Posterior vena cava (tissue), 2 donors: ENCODE measurements at regions not wholly inside any gene's neighbourhood (a gene's known extent, or its start where the extent isn't known, plus 50 kb on each side); places are given as distances from the start of the nearest gene placed in this dataset.

ENCODE experiments used
- DNase-seq: peaks from one replicate; pipeline ENCODE4 v3.0.0-alpha.2; 2020; ENCODE audit warnings: low spot score
- intact Hi-C, 2 donors: fragments of 100-400 bp; cut with DNase I; formaldehyde crosslinking; loops; one replicate each; pipeline versions ENCODE4 v1.14.1 to v1.14.2; 2022 to 2023
- donor health status: DM: yes; HTN: yes; CAD: no.
- donor health status: DM: yes; HTN: yes; CAD: no.

GRCh38 chr2:108129636-108130035 lies 110.1 kb upstream of the SULT1C3 start:
- intact Hi-C loops: loop anchor here in 1 of 2 donors (2.0 kb wide), 1 partner anchor 27 kb away; no protein-coding TSS in a partner anchor
- no peak for DNase-seq

GRCh38 chr2:108133457-108133856 lies 106.3 kb upstream of the SULT1C3 start:
- intact Hi-C loops: no loop called here
- no peak for DNase-seq

- intact Hi-C loops: no loop called here
- DNase-seq: no peak
Measured at GRCh38 chr2:108139521-108139920, 100.2 kb upstream of the SULT1C3 start.

- intact Hi-C loops: loop anchor here in 1 of 2 donors (5.0 kb wide), 2 partner anchors 368 to 518 kb away; no protein-coding TSS in a partner anchor
Measured at GRCh38 chr2:108145557-108146326, 94.0 kb upstream of the SULT1C3 start.

DNA sequence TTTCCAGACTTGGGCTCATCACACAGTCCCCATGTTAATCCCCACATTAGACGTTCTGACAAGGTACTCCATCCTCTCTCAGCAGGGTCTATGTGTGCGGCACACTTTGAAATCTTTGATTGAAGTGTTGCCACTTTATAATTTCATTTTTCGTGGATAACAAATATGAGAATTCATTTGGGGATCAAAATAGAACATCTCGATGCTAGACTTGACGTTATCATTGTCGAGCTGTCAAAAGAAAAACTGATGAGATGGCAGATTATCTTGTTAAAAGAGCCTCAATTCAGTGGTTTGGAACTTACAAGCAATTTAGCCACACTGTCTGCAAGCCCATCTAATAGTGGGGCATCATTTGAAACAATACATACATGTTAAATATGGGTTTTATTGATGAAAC lies 91.2 kb upstream of the SULT1C3 start:
- intact Hi-C loops: loop anchor here in 1 of 2 donors (5.0 kb wide), 2 partner anchors 371 to 521 kb away; no protein-coding TSS in a partner anchor
- DNase-seq: no peak

More at GRCh38 chr2:108145557-108146326, 94.0 kb upstream of the SULT1C3 start:
- DNase-seq: no peak

- no peak for DNase-seq
- intact Hi-C loops: no loop called here
Measured at GRCh38 chr2:108154366-108155061, 85.3 kb upstream of the SULT1C3 start.

DNA sequence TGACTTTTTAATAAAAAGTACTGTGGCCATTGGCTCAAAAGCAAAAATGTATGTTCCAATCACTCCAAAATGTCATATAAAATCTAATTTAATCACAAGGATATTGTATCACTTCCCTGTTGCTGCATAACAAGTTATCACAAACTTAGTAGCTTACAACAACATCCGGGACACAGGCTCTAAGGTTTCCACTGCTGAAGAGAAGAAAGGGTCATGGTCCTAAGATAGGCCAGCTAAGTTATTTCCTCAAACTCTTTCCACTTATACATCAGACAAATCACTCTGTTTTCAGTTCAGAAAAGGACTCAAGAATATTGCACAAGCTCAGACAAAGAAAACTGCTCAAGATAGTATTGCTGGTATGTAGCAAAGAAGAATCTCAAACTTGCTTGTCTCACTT lies 78.5 kb upstream of the SULT1C3 start:
- intact Hi-C loops: no loop called here
- DNase-seq: no peak

DNA sequence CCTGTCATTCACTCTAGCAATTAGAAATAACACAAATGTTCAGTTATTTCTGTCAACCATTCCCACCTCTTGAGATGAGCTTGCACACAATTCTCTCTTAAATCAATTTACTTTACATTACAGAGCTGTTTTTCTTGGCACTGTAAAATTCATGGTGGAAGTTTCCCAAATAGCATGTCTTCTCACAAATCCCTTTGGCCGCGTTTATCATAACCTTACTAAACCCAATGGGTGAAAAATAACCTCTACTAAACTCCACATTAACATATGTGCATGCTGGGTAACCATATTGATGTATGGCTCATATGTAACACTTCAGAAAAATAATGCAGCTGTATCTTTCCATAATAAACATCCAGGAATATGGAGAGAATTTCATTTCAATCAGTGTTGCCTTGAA lies 75.5 kb upstream of the SULT1C3 start:
- DNase-seq: no peak
- intact Hi-C loops: no loop called here

- intact Hi-C loops: no loop called here
- DNase-seq: no peak
Measured at GRCh38 chr2:108165729-108166128, 74.0 kb upstream of the SULT1C3 start.

DNA sequence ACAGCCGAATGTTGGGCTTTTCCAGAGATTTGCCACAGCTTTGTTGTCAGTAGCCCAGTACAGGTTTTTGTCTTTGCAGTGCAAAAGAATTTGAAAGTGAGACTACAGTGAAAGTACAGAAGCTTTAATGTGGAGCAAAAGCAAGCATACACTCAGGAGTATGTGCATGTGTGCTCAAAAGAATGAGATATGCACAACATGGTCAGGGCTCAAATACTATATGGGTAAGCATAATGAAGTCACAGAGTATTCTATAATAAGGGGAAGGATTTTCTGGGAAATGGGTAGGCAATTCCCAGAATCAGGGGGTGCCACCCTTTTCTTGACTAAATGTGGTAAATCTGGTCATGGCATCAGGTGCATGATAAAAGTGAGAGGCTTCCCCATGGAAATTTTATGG lies 72.1 kb upstream of the SULT1C3 start:
- intact Hi-C loops: no loop called here
- no peak for DNase-seq

GRCh38 chr2:108169982-108170625 lies 69.7 kb upstream of the SULT1C3 start:
- no peak for DNase-seq
- intact Hi-C loops: no loop called here

- intact Hi-C loops: no loop called here
- no peak for DNase-seq
Measured at GRCh38 chr2:108171657-108172056, 68.1 kb upstream of the SULT1C3 start.

DNA sequence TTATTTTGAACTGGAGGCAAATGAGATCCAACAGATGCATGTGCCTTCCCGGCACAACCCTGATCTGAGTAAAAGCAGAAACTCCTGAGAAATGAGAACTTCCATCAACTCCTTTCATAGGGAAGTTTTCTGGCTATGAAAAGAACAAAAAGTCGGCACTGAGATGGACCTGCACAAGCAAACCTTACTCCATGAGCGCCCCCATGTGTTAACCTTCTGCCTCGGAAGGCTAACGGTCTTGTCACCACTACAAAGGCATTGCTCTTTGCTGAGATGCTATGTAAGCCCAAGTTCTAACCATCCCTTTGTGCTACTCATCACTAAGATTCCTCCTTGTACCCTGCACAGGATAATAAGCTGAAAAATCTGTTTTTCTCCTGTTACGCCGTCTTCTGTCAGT lies 57.3 kb upstream of the SULT1C3 start:
- intact Hi-C loops: no loop called here

GRCh38 chr2:108184419-108184818 lies 55.3 kb upstream of the SULT1C3 start:
- DNase-seq: no peak
- intact Hi-C loops: no loop called here

More for the DNA sequence above, 57.3 kb upstream of the SULT1C3 start:
- DNase-seq: no peak

GRCh38 chr2:108189316-108189715 lies 50.5 kb upstream of the SULT1C3 start:
- intact Hi-C loops: no loop called here
- no peak for DNase-seq
